ENCODE measurements at regions not wholly inside any gene's neighbourhood (a gene's known extent, or its start where the extent isn't known, plus 50 kb on each side); places are given as distances from the start of the nearest gene placed in this dataset.

GRCh38 chr12:108462686-108463085 lies 52.4 kb upstream of the FICD start:
- DNase-seq = no peak

DNA sequence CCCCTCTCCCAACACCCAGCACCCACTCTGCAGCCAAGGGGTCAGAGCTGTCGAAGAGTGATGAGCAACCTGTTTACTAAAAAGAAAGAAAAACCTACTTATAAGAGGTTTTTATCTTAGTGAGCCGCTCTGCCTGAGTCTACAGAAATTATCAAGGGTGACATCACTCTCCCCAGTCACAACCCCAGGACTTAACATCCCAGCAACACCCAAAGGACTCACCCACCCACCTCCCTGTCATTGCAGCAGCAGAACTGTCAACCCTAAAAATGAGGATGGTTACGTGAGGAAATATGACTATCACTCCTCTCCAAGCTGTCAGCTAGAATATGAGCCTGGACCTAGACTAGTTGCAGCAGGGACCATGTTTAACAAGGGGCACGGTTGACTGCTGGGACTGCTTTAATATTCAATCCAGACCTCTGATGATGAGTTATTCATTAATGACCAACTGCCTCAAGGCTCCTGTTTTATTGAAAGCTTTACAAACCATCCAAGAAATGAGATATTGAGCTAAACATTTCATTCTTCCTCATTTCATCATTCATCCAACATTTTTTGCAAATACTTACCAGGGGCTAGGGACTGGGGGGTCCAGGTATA lies 53.9 kb upstream of the FICD start:
- DNase-seq = no peak

GRCh38 chr12:108459149-108459548 lies 55.9 kb upstream of the FICD start:
- no peak for DNase-seq

DNA sequence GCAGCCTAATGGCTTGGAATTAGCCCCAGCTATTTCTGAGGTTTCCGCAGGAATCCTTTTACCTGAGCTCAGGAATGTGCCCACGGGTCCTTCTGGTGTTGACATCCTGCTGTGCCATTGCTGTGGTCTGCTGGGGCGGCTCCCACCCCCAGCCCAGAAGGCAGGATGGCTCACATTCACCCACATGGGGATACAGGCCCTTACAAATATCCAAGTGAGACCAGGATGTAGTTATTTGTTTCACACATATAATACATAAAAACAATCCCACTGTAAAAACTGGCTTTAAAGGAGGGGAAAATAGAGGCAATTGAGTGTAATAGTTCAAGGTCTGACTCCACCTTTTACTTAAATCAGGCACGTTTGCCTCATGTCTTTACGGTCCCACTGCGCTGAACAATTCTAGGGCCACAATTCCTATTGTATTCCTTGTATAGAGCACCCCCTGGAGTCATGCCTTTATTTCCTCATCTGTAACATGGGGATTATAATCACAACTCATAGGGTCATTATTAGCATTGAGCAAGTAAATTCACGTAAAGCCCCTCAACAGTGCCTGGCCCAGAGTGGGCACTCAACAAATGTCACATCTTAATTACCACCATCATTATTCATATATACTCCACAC lies 57.2 kb upstream of the FICD start:
- DNase-seq = no peak

- no peak for DNase-seq
These were observed 57.9 kb upstream of the FICD start for GRCh38 chr12:108457006-108457733.

GRCh38 chr12:108455706-108456105 lies 59.4 kb upstream of the FICD start:
- DNase-seq = no peak

DNA sequence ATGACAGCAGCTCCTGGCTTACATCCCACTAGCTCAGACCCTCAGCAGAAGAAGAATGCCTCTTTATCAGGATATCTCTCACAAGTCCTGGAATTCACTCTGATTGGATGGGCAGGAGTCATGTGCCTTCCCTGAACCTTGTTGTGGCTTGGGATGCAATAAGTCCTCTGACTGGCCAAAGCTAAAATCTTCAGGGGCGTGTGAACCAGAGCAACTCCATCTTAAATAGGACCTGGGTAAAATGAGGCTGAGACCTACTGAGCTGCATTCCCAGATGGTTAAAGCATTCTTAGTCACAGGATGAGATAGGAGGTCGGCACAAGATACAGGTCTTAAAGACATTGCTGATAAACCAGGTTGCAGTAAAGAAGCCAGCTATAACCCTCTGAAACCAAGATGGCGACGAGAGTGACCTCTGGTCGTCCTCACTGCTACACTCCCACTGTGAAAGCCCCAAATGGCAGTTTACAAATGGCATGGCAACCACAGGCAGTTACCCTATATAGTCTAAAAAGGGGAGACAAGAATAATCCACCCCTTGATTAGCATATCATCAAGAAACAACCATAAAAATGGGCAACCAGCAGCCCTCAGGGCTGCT lies 60.4 kb upstream of the FICD start:
- DNase-seq = no peak

GRCh38 chr12:108449478-108449877 lies 65.6 kb upstream of the FICD start:
- no peak for DNase-seq

- DNase-seq = no peak
These were observed 66.8 kb upstream of the FICD start for GRCh38 chr12:108448246-108448645.

DNA sequence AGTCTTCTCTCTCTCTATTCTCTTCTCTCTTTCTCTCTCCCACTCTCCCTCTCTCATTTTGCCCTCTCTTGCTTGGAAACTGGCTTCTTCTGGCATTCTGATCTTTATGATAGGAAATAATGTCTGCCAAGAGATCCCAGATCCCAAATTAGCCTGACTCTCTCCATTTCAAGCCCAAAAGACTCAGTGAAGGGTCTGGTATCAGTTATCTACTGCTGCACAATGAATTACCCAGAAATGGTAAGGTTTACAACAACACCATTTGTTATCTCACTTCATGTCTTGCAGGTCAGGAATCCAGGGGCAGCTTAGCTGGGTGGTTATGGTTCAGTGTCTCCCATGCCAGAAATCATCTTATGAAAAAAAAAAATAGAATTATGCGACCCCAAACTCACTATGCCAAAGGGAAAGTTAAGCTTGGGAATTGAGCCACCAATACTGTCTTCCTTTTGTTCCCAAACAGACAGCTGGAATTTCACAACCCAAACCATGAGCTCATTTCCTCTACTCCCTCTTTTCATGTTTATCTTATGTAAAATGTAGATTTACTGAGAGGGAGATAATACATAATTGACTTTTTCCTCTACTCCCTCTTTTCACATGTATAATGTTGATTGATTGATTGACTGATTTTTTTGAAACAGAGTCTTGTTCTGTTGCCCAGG lies 67.8 kb upstream of the FICD start:
- no peak for DNase-seq

DNA sequence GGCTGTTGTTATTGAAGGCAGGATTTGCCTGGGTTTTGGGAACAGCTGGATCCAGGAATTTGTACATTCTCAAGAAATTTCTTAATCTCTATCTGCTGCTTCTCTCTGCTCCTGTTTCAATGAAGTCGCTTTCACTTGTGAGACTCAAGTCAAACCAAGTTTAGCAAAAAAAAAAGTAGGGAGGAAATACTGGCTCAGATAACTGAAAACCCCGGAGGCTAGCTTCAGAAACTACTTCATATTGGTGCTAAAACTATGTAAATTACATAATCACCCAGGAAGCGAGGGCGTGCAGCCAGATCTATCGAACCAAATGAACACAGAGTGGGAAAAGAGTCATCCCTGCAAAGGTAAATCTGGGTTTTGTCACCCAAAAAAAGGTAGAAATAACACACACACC lies 68.3 kb upstream of the FICD start:
- no peak for DNase-seq

DNA sequence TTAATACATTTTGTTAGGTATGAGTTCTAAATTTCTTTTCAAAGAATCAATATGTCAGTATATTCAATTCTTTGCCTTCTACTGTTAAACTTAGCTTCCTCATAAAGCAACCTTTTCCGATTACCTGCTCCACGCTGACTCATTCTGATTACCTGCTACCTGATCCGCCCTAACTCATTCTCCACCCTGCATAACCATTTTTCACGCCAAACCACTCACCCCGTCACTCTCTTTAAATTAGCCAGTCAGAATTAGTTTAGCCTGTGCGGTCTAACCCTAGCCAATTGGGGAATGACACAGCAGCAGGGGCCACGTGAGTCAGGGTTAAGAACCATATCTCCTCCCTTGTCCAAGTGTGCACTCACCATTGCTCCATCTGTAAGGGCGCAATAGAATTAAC lies 72.2 kb upstream of the FICD start:
- DNase-seq = no peak

DNA sequence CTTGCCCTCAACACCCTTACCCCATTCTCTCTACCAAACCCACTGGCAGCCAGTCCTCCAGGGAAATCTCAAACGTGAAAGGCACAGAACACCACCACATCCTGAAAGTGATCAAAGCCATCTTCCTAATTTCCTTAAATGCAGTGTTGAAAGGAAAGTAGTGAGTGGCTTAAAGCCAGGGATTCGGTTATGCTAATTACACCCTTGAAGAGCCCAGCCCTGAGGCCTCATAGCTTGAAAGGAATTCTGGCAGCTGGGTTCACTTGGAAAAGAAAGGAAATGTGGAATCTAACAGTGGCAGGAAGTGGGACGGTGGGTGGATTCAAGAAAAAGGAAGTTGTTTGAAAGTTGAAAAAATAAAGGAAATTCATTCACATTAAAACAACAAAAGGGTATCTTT lies 73.0 kb upstream of the FICD start:
- DNase-seq = no peak

DNA sequence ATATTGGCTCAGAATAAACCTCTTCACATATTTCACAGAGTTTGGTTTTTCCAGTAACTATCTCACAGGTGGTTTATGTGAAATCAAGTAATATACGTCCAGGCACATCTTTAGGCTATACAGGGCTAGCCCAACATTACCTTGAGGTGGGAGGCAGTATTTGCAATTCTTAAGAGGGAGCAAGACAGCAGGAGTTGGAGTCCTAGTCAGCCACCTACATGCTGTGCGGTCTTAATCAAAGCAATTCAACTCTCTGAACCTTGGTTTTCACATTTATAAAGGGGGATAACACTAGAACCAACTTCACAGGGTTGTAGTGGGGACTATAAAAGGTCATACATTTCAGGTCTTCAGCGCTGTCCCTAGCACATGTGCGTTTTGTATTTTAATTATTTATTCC lies 73.5 kb upstream of the FICD start:
- no peak for DNase-seq

- no peak for DNase-seq
These were observed 74.3 kb upstream of the FICD start for GRCh38 chr12:108440736-108441135.

DNA sequence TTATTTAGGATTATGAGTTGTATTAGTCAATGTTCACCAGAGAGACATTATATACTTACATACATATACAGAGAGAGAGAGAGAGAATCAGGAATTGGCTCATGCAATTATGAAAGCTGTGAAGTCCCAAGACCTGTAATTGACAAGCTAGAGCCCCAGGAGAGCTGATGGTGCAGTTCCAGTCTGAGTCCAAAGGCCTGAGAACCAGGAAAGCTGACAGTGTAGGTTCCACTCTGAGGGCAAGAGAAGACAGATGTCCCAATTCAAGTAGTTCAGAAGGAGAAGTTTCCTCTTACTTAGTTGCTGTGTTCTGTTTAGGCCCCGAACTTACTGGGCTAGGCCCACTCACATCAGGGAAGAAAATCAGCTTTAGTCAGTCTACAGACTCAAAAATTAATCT lies 76.4 kb upstream of the FICD start:
- no peak for DNase-seq

DNA sequence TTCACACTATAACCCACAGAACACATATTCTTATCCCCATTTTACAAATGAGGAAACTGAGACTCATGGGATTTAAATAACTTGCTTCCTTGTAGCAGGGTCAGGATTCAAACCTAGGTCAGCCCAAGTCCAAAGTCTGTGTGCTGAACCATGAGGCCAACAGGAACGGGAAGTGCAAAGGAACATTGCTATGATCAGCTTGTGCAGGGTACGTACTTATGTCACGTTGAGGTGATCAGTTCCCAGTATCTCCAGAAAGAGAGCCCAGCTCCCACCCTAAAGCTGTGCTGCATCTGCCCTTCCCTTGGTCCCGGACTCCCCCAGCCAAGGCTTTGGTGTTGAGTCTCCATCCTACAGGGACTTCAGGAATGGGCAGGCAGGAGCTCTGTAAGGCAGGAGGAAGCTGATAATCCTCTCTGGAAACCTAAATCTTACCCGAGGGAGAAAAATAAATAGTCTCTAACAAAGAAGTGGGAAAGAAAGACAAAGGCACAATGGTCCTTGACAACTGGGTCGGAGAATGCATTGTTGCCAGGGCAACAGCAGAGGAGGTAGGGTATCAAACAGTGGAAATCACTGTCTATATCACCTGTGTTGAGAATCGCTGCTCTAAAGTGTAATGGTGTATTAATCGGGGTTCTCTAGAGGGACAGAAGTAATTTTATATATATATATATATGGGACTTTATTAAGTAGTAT lies 82.5 kb upstream of the FICD start:
- no peak for DNase-seq

DNA sequence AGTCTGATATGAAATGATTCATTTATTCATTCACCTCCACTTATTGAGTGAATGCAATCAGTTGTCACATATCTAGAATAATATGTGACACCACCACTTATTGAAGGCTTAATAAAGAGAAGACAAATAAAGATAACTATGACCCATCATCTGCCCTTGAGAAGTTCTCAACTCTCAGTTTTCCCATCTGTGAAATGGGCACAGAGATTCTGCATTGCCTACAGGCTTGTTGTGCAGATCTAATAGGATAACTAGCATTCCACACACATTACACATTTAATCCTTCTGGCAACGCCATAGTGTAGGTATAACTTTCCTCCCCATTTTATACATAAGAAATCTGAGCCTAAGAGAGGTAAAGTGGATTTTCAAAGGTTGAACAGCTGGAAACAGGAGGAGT lies 84.2 kb upstream of the FICD start:
- no peak for DNase-seq

GRCh38 chr12:108430245-108430644 lies 84.8 kb upstream of the FICD start:
- no peak for DNase-seq

DNA sequence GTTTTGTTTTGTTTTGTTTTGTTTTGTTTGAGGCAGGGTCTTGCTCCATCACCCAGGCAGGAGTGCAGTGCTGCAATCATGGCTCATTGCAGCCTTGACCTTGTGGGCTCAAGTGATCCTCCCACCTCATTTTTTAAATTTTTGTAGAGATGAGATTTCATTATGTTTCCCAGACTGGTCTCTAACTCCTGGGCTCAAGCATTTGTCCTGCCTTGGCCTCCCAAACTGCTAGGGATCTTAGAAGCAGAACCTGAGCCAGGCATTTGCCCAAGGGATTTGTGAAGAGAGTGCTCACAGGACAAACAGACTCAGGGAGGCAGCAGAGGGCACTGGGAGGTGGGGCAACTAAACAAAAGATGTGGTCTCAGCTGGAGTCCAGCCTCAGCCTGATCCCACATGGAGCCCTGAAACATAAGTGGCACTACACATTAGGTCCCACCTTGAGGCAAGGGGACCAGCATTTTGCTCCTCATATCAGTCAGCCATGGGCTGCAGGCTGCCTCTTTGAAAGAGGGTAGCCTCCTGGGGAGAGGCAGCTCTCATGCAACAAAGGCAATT lies 86.2 kb upstream of the CMKLR1 start:
- DNase-seq = no peak

- DNase-seq = no peak
These were observed 85.7 kb upstream of the CMKLR1 start for GRCh38 chr12:108424816-108425215.

GRCh38 chr12:108424026-108424425 lies 84.9 kb upstream of the CMKLR1 start:
- DNase-seq = no peak

GRCh38 chr12:108423486-108423885 lies 84.4 kb upstream of the CMKLR1 start:
- no peak for DNase-seq
